Fibroblast of lung (primary cell): ENCODE measurements at regions not wholly inside any gene's neighbourhood (a gene's known extent, or its start where the extent isn't known, plus 50 kb on each side); places are given as distances from the start of the nearest gene placed in this dataset.

Experiments
- EZH2 ChIP-seq: IDR thresholded peaks from 2 replicates; pipeline ENCODE4 v1.5.1; 2012; ENCODE audit warnings: low read length, control low read depth, mild to moderate bottlenecking; ENCODE audit errors: missing control alignments
- TF ChIP-seq, protein P1 (sequence below), 2 donors: IDR thresholded peaks in 1 of 2; conservative IDR thresholded peaks in 1 of 2; 1 replicate in 1 of 2; 2 replicates in 1 of 2; pipeline ENCODE4 v1.5.1; 2011 to 2012; ENCODE audit warnings: low read length in 2 of 2, control low read depth in 1 of 2, inconsistent platforms in 1 of 2, low read depth in 1 of 2, mild to moderate bottlenecking in 1 of 2

GRCh38 chr20:10994991-10995700 lies 321.3 kb upstream of the JAG1 start:
- TF ChIP-seq, protein P1, sequence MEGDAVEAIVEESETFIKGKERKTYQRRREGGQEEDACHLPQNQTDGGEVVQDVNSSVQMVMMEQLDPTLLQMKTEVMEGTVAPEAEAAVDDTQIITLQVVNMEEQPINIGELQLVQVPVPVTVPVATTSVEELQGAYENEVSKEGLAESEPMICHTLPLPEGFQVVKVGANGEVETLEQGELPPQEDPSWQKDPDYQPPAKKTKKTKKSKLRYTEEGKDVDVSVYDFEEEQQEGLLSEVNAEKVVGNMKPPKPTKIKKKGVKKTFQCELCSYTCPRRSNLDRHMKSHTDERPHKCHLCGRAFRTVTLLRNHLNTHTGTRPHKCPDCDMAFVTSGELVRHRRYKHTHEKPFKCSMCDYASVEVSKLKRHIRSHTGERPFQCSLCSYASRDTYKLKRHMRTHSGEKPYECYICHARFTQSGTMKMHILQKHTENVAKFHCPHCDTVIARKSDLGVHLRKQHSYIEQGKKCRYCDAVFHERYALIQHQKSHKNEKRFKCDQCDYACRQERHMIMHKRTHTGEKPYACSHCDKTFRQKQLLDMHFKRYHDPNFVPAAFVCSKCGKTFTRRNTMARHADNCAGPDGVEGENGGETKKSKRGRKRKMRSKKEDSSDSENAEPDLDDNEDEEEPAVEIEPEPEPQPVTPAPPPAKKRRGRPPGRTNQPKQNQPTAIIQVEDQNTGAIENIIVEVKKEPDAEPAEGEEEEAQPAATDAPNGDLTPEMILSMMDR (conservative IDR thresholded peaks at IDR 0.05 in 1 of 2, IDR thresholded peaks at IDR 0.05 in 1 of 2; ENCODE audit: low read depth in 1 of 2, low read length in 2 of 2) = no peak
- no peak for TF ChIP-seq EZH2
